Pancreas (tissue), 10 donors: ENCODE measurements at regions not wholly inside any gene's neighbourhood (a gene's known extent, or its start where the extent isn't known, plus 50 kb on each side); places are given as distances from the start of the nearest gene placed in this dataset.

ENCODE experiments used
- ATAC-seq, 4 donors: fragments of 200-7000 bp; cut with Tn5 transposase; one replicate each; pipeline versions ENCODE4 v1.8.0 to v1.9.1; 2020; ENCODE audit warnings: mild to moderate bottlenecking in 4 of 4, moderate library complexity in 4 of 4
- DNase-seq, 6 donors: peaks; one replicate each; pipeline ENCODE4 v3.0.0-alpha.2; 2020
- FAIRE-seq: peaks from 2 replicates; lab custom pipeline; 2012; peaks lifted over from hg19 to GRCh38; lab: Jason Lieb, UNC
- H3K27ac ChIP-seq, 4 donors: fragments of 200-600 bp; sonication (generic); 1 replicate in 3 of 4; 2 replicates in 1 of 4; pipeline versions ENCODE4 v1.5.0 to v1.8.0; 2020
- H3K27me3 ChIP-seq, 4 donors: fragments of 200-600 bp; one replicate each; pipeline ENCODE4 v1.8.0; 2021
- H3K36me3 ChIP-seq, 3 donors: fragments of 200-600 bp; sonication (generic) in 1 of 3; one replicate each; pipeline versions ENCODE4 v1.5.0 to v1.8.0; 2020 to 2021
- H3K4me1 ChIP-seq, 3 donors: fragments of 200-600 bp; one replicate each; pipeline ENCODE4 v1.8.0; 2021
- H3K4me3 ChIP-seq, 4 donors: fragments of 200-600 bp; sonication (generic) in 2 of 4; one replicate each; pipeline versions ENCODE4 v1.5.0 to v1.8.0; 2020 to 2021
- H3K9me3 ChIP-seq, 4 donors: fragments of 200-600 bp; one replicate each; pipeline ENCODE4 v1.8.0; 2021
- WGBS, 2 donors: extraction: QIAGEN DNeasy Blood & Tissue Kit; methylation state at CpG; one replicate each; pipeline ENCODE4 v1.1.7; 2013; 5-methylcytosine and 5-hydroxymethylcytosine counted together
- intact Hi-C, 3 donors: fragments of 100-400 bp; cut with DNase I; formaldehyde crosslinking; loops; one replicate each; pipeline versions ENCODE4 v1.11.1 to v1.14.2; 2022
- TF ChIP-seq, protein P1 (sequence below), 4 donors: fragments of 200-600 bp; sonication (generic) in 3 of 4; IDR thresholded peaks; one replicate each; pipeline versions ENCODE4 v1.5.0 to v1.8.0; 2021; ENCODE audit warnings: antibody characterized with exemption in 4 of 4
- donor health status: healthy with polysubstance abuse.
- donor health status: DM: no; HTN: no; CAD: no; lungs with moderate emphysema.
- donor health status: DM: no; HTN: no; CAD: no.
- donor health status: control.
- donor health status: control.
- donor health status: Bipolar disorder and iron deficiency.
- donor health status: DM: yes; HTN: yes; CAD: no.
- donor health status: DM: no; HTN: no; CAD: no.
- donor health status: DM: no; HTN: no; CAD: no.
- donor health status: DM: yes; HTN: yes; CAD: no.

DNA sequence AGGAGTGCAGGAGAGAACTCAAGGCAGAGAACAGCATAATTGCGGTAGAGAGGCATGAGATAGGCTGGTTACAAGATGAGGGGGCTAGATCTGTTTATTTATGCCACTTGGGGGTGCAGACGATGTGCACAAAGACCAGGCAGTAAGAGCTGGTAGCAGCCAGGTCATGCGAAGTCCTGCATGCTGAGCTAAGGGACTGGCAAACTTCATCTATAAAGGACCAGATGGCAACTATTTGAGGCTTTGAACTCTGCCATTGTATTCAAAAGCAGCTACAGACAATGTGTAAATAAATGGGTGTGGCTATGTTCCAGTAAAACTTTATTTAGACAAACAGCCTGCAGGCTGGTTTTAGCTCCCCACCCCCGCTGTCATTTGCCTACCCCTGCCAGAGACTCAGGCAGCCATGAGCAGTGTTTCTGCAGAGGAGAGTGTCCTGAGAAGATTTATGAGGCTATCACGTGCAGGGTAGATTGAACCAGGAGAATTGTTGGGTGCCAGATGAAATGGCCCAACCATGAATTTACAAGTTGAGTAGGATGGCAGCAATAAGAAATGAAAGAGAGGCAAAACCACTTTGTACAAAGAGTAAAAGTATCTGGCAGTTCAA is 253.4 kb upstream of the MOCS1 start:
- no peak for ATAC-seq
- no peak overlapping the region for H3K27ac ChIP-seq

DNA sequence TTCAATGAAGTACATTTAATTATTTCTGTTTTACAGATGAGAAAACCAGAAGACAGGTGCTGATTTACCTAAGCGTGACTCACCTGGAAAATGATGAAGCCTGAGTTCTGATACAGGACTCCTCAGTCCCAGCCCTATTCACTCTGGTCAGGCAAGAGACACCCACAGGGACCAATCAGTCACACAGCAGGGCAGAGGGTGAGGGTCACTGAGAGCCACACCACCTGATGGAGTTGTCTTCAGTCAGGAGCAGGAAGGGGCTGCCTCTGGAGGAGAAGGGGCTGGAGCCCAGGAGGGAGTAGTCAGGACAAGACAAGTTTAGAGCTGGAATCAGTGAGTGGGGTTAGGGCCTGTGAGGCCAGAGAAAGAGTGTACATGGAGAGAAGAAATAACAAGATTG is 251.2 kb upstream of the MOCS1 start:
- no peak overlapping the region for H3K4me3 ChIP-seq
- DNase-seq (no peak), ATAC-seq (no peak), FAIRE-seq (no peak)
- TF ChIP-seq, protein P1, sequence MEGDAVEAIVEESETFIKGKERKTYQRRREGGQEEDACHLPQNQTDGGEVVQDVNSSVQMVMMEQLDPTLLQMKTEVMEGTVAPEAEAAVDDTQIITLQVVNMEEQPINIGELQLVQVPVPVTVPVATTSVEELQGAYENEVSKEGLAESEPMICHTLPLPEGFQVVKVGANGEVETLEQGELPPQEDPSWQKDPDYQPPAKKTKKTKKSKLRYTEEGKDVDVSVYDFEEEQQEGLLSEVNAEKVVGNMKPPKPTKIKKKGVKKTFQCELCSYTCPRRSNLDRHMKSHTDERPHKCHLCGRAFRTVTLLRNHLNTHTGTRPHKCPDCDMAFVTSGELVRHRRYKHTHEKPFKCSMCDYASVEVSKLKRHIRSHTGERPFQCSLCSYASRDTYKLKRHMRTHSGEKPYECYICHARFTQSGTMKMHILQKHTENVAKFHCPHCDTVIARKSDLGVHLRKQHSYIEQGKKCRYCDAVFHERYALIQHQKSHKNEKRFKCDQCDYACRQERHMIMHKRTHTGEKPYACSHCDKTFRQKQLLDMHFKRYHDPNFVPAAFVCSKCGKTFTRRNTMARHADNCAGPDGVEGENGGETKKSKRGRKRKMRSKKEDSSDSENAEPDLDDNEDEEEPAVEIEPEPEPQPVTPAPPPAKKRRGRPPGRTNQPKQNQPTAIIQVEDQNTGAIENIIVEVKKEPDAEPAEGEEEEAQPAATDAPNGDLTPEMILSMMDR (IDR thresholded peaks at IDR 0.05): no peak
- peaks cover 0 to 6% (median 0%) of the 10 kb centered on the region in 4 donors for H3K9me3 ChIP-seq
- H3K27me3 ChIP-seq: no peaks in the 10 kb centered on the region
- H3K27ac ChIP-seq: no peak overlapping the region
- intact Hi-C loops: no loop called here
- 88 to 95% methylated on average over 1 of the region's 1 CpG for WGBS, 2 donors
- no peaks in the 10 kb centered on the region for H3K36me3 ChIP-seq
- no peaks in the 10 kb centered on the region for H3K4me1 ChIP-seq

More for the DNA sequence above, 253.4 kb upstream of the MOCS1 start:
- DNase-seq (no peak), FAIRE-seq (no peak)
- Histone ChIP-seq H3K9me3 (peaks cover 0 to 6% (median 0%) of the 10 kb centered on the region in 4 donors), H3K4me1 (no peaks in the 10 kb centered on the region), H3K36me3 (no peaks in the 10 kb centered on the region), H3K4me3 (no peak overlapping the region), H3K27me3 (no peaks in the 10 kb centered on the region)
- intact Hi-C loops: no loop called here
- WGBS, 2 donors: 76 to 83% methylated on average over 5 of the region's 5 CpGs
- TF ChIP-seq, protein P1 (IDR thresholded peaks at IDR 0.05): no peak

DNA sequence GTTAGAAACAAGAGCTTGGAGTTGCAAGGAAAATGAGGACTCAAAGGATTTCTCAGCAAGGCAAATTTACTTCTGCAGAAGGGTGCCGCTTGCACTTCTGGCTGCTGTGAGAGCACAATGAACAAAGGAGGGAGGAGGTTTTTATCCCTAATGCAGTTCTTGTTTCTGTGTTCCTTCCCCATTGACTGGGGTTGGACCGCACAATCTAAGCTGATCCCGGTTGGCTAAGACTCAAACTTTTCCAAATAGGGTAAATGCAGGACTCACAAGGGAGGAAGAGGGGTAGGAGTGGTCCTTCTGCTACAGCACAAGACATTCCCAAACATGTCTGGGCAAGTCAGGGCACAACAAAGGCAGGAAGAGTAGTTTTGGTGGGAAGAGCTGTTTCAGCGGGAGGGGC is 249.6 kb upstream of the MOCS1 start:
- WGBS, 2 donors: 96 to 98% methylated on average over 4 of the region's 4 CpGs
- Histone ChIP-seq H3K27me3 (no peaks in the 10 kb centered on the region), H3K9me3 (peaks cover 0 to 6% (median 0%) of the 10 kb centered on the region in 4 donors), H3K36me3 (no peaks in the 10 kb centered on the region), H3K27ac (no peak overlapping the region), H3K4me3 (no peak overlapping the region), H3K4me1 (no peaks in the 10 kb centered on the region)
- ATAC-seq: no peak
- TF ChIP-seq, protein P1 (IDR thresholded peaks at IDR 0.05): no peak
- intact Hi-C loops: no loop called here
- FAIRE-seq: no peak
- no peak for DNase-seq

DNA sequence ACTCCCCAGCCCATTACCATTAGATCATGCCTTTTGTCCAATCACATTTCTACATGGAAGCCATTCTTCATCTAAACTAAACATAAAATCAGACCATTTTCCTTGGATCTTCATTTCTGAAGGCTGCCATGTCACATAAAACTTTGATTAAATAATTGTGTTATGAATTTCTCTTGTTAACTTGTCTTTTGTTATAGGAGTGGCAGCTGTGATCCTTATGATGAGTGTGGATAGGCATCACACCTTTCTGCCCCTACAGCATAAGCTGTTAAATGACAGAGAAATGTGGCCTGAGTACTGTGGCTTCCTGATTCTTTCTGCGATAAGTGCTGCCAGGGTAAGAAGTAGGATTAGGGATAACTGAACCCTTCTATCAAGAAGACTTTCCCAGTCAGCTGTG is 247.1 kb upstream of the MOCS1 start:
- FAIRE-seq (no peak), ATAC-seq (no peak), DNase-seq (no peak)
- 92 to 96% methylated on average over 1 of the region's 1 CpG for WGBS, 2 donors
- no peak overlapping the region for H3K4me3 ChIP-seq
- TF ChIP-seq, protein P1 (IDR thresholded peaks at IDR 0.05): no peak
- H3K27me3 ChIP-seq: no peaks in the 10 kb centered on the region
- no peaks in the 10 kb centered on the region for H3K4me1 ChIP-seq
- H3K9me3 ChIP-seq: peaks cover 0 to 6% (median 0%) of the 10 kb centered on the region in 4 donors
- no peak overlapping the region for H3K27ac ChIP-seq
- no peaks in the 10 kb centered on the region for H3K36me3 ChIP-seq
- intact Hi-C loops: no loop called here

DNA sequence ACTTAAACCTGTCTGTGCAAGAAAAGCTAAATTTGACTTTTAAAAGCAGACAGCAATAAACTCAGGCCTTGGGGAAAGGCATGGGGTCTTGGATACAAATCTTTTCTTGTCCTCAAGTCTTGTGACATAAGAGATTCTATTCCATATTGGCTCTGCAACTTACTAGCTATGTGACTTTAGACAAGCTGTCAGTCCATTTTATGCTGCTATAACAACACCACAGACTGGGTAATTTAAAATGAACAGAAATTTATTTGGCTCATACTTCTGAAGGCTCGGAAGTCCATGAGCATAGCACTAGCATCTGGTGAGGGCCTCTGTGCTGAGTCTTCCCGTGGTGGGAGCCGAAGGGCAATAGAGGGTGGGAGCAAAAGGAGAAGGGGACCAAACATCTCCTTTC is 246.0 kb upstream of the MOCS1 start:
- no peak overlapping the region for H3K4me3 ChIP-seq
- no peak for DNase-seq
- intact Hi-C loops: no loop called here
- no peak overlapping the region for H3K27ac ChIP-seq
- no peak for ATAC-seq
- WGBS, 2 donors: 79 to 91% methylated on average over 3 of the region's 3 CpGs
- H3K36me3 ChIP-seq: no peaks in the 10 kb centered on the region
- no peak for FAIRE-seq
- no peaks in the 10 kb centered on the region for H3K4me1 ChIP-seq
- TF ChIP-seq, protein P1 (IDR thresholded peaks at IDR 0.05): no peak
- H3K27me3 ChIP-seq: no peaks in the 10 kb centered on the region
- H3K9me3 ChIP-seq: peaks cover 0 to 6% (median 0%) of the 10 kb centered on the region in 4 donors
